Neuronal stem cell (in vitro differentiated cells): ENCODE measurements at regions not wholly inside any gene's neighbourhood (a gene's known extent, or its start where the extent isn't known, plus 50 kb on each side); places are given as distances from the start of the nearest gene placed in this dataset.

Source experiments
- DNase-seq: peaks from one replicate; pipeline ENCODE4 v3.0.0-alpha.2; 2013; ENCODE audit warnings: low spot score
- H2AFZ ChIP-seq: one replicate; pipeline ENCODE4 v1.6.1; 2013; ENCODE audit warnings: mild to moderate bottlenecking, low read length, inconsistent platforms
- H2AK5ac ChIP-seq: 2 replicates; pipeline ENCODE4 v1.6.1; 2013; ENCODE audit warnings: low read depth, mild to moderate bottlenecking, inconsistent platforms, low read length, moderate library complexity, mixed read lengths
- H2BK120ac ChIP-seq: 2 replicates; pipeline ENCODE4 v1.6.1; 2013; ENCODE audit warnings: low read depth, mild to moderate bottlenecking, inconsistent platforms, low read length, moderate library complexity, mixed read lengths
- H2BK12ac ChIP-seq: one replicate; pipeline ENCODE4 v1.6.1; 2013; ENCODE audit warnings: low read length, inconsistent platforms
- H2BK15ac ChIP-seq: 2 replicates; pipeline ENCODE4 v1.6.1; 2013; ENCODE audit warnings: mild to moderate bottlenecking, low read length, inconsistent platforms, mixed read lengths
- H2BK5ac ChIP-seq: one replicate; pipeline ENCODE4 v1.6.1; 2013; ENCODE audit warnings: inconsistent platforms, mild to moderate bottlenecking, low read length, moderate library complexity
- H3K14ac ChIP-seq: one replicate; pipeline ENCODE4 v1.6.1; 2013; ENCODE audit warnings: low read length, inconsistent platforms
- H3K18ac ChIP-seq: 2 replicates; pipeline ENCODE4 v1.6.1; 2013; ENCODE audit warnings: low read length, inconsistent platforms
- H3K23ac ChIP-seq: 2 replicates; pipeline ENCODE4 v1.6.1; 2013; ENCODE audit warnings: low read depth, mild to moderate bottlenecking, mixed read lengths, low read length, inconsistent platforms; ENCODE audit not compliant: poor library complexity
- H3K27ac ChIP-seq: replicated peaks from 3 replicates; pipeline ENCODE4 v1.5.1; 2013; ENCODE audit warnings: low read length, inconsistent platforms
- H3K27me3 ChIP-seq, 3 experiments: 2 replicates each; pipeline ENCODE4 v1.6.1; 2013; ENCODE audit warnings: low read length in 3 of 3, mild to moderate bottlenecking in 2 of 3, inconsistent platforms in 1 of 3, low read depth in 1 of 3, mixed read lengths in 1 of 3, moderate library complexity in 1 of 3; ENCODE audit not compliant: control insufficient read depth in 3 of 3, insufficient read depth in 3 of 3
- H3K36me3 ChIP-seq, 2 donors: replicated peaks in 1 of 2; 2 replicates each; pipeline ENCODE4 v1.6.1; 2013; ENCODE audit warnings: low read length in 2 of 2; ENCODE audit not compliant: control insufficient read depth in 2 of 2, insufficient read depth in 2 of 2
- H3K4ac ChIP-seq: 2 replicates; pipeline ENCODE4 v1.6.1; 2013; ENCODE audit warnings: inconsistent platforms, mild to moderate bottlenecking, low read length, moderate library complexity
- H3K4me1 ChIP-seq, 2 donors: 1 replicate in 1 of 2; 2 replicates in 1 of 2; pipeline ENCODE4 v1.6.1; 2013; ENCODE audit warnings: low read length in 2 of 2, low read depth in 1 of 2; ENCODE audit not compliant: control insufficient read depth in 2 of 2, insufficient read depth in 1 of 2
- H3K4me2 ChIP-seq: one replicate; pipeline ENCODE4 v1.6.1; 2013; ENCODE audit warnings: mild to moderate bottlenecking, low read length, inconsistent platforms; ENCODE audit not compliant: insufficient read depth, poor library complexity, severe bottlenecking
- H3K4me3 ChIP-seq, 2 donors: 2 replicates each; pipeline ENCODE4 v1.5.1; 2013; ENCODE audit warnings: low read length in 2 of 2, mild to moderate bottlenecking in 2 of 2, inconsistent platforms in 1 of 2, moderate library complexity in 1 of 2
- H3K79me1 ChIP-seq: one replicate; pipeline ENCODE4 v1.6.1; 2013; ENCODE audit warnings: low read depth, mild to moderate bottlenecking, inconsistent platforms, low read length, moderate library complexity
- H3K9ac ChIP-seq: one replicate; pipeline ENCODE4 v1.6.1; 2013; ENCODE audit warnings: mild to moderate bottlenecking, low read depth, low read length, inconsistent platforms; ENCODE audit not compliant: poor library complexity
- H3K9me3 ChIP-seq, 2 donors: replicated peaks in 1 of 2; 2 replicates each; pipeline versions ENCODE3 to v1.6.1; 2013; ENCODE audit warnings: low read length in 2 of 2, mild to moderate bottlenecking in 2 of 2, inconsistent platforms in 1 of 2, low read depth in 1 of 2, mixed read lengths in 1 of 2, moderate library complexity in 1 of 2; ENCODE audit not compliant: control insufficient read depth in 2 of 2, insufficient read depth in 1 of 2
- H4K8ac ChIP-seq: one replicate; pipeline ENCODE4 v1.6.1; 2013; ENCODE audit warnings: low read depth, mild to moderate bottlenecking, inconsistent platforms, low read length, moderate library complexity
- H4K91ac ChIP-seq: one replicate; pipeline ENCODE4 v1.6.1; 2013; ENCODE audit warnings: low read length, low read depth, mild to moderate bottlenecking, inconsistent platforms; ENCODE audit not compliant: poor library complexity
- WGBS, 2 donors: extraction: QIAGEN DNeasy Blood & Tissue Kit; methylation state at CpG; one replicate each; pipeline ENCODE4 v1.1.7; 2013; ENCODE audit warnings: missing lambda C conversion rate in 2 of 2, mixed read lengths in 1 of 2; ENCODE audit not compliant: insufficient read length in 2 of 2, insufficient replicate concordance in 1 of 2; ENCODE audit errors: extremely low coverage in 2 of 2; 5-methylcytosine and 5-hydroxymethylcytosine counted together

DNA sequence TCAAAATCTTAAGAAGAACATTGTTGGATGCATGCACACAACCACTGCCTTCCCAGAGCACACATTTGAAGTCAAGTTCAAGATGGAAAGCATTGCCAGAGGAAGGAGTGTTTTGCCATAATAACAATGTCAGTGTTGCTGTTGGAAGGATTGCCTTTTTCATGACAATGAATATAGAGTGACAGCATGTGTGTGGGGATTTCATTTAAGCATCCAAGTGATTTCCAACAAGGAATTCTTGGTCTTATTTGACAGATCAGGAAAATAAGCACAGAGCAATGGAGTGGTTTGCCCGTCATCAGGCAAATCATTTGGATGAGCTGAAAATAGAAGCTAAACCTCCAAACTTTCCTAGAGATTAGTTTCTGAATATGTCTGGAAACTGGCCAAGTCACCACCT is 140.0 kb upstream of the RAI14 start:
- Histone ChIP-seq H3K4ac (no peak overlapping the region), H3K9me3 (no peaks in the 10 kb centered on the region), H3K14ac (no peak overlapping the region), H2BK5ac (no peak overlapping the region), H3K18ac (no peak overlapping the region), H2AK5ac (no peak overlapping the region), H2BK15ac (no peak overlapping the region), H3K36me3 (no peaks in the 10 kb centered on the region), H3K27me3 (no peaks in the 10 kb centered on the region), H3K4me3 (no peak overlapping the region), H3K4me2 (no peak overlapping the region), H2BK120ac (no peak overlapping the region), H4K91ac (no peak overlapping the region), H3K23ac (no peak overlapping the region), H3K79me1 (no peaks in the 10 kb centered on the region), H2AFZ (no peak overlapping the region), H3K4me1 (peaks cover 1 to 2% of the 10 kb centered on the region in 2 donors), H4K8ac (no peak overlapping the region), H2BK12ac (no peak overlapping the region), H3K9ac (no peak overlapping the region), H3K27ac (no peak overlapping the region)
- no CpG with 5 or more reads among the region's 1 CpG for WGBS, 2 donors
- DNase-seq: no peak

DNA sequence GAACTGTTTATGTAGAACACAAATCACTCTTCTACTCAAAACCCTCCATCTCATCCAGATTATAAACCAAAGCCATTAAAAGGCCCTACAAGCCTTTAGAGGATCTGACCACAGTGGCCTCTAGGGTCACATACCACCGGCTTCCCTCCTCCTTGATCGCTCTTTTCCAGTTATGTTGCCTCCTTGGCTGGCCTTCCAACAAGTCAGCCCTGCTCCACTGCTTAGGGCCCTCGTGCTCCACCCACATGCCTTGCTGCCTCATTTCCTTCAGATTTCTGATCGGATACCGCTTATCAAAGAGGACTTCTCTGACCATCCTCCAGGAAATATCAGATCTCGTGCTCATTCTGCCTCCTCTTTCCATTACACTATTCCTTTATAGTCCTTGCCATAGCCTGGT is 139.4 kb upstream of the RAI14 start:
- H4K91ac ChIP-seq: no peak overlapping the region
- H2AFZ ChIP-seq: no peak overlapping the region
- no peak overlapping the region for H2BK120ac ChIP-seq
- DNase-seq: no peak
- H3K14ac ChIP-seq: no peak overlapping the region
- no peak overlapping the region for H4K8ac ChIP-seq
- H2BK15ac ChIP-seq: no peak overlapping the region
- H3K9ac ChIP-seq: no peak overlapping the region
- no peak overlapping the region for H3K4me3 ChIP-seq
- no peak overlapping the region for H3K27ac ChIP-seq
- H3K27me3 ChIP-seq: no peaks in the 10 kb centered on the region
- H3K9me3 ChIP-seq: no peaks in the 10 kb centered on the region
- no peak overlapping the region for H3K4me2 ChIP-seq
- no CpG with 5 or more reads among the region's 6 CpGs for WGBS, 2 donors
- no peak overlapping the region for H2BK12ac ChIP-seq
- H3K18ac ChIP-seq: no peak overlapping the region
- H3K23ac ChIP-seq: no peak overlapping the region
- no peaks in the 10 kb centered on the region for H3K36me3 ChIP-seq
- H3K4ac ChIP-seq: no peak overlapping the region
- H3K79me1 ChIP-seq: no peaks in the 10 kb centered on the region
- peaks cover 1 to 2% of the 10 kb centered on the region in 2 donors for H3K4me1 ChIP-seq
- no peak overlapping the region for H2AK5ac ChIP-seq
- H2BK5ac ChIP-seq: no peak overlapping the region

DNA sequence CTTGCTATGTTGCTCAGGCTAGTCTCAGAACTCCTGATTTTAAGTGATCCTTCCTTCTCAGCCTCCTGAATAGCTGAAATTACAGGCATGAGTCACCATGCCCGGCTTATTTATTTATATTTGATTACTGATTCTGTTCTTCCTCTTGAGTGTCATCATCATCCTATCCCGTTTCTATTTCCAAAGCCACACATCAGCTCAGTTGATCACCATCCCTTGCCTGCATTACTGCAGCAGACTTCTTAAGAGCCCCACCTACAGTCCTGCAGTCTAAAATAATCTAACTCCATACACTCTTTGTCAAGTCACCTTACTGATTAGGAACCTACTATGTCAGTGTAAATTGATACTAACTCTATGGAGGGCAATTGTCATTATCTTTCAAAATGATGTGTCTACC is 138.9 kb upstream of the RAI14 start:
- Histone ChIP-seq H4K91ac (no peak overlapping the region), H3K27me3 (no peaks in the 10 kb centered on the region), H3K36me3 (no peaks in the 10 kb centered on the region), H2BK120ac (no peak overlapping the region), H3K27ac (no peak overlapping the region), H3K4me3 (no peak overlapping the region), H2BK15ac (no peak overlapping the region), H3K23ac (no peak overlapping the region), H2BK5ac (no peak overlapping the region), H3K9ac (no peak overlapping the region), H3K18ac (no peak overlapping the region), H3K4me1 (no peaks in the 10 kb centered on the region), H3K14ac (no peak overlapping the region), H2BK12ac (no peak overlapping the region), H2AK5ac (no peak overlapping the region), H3K4ac (no peak overlapping the region), H4K8ac (no peak overlapping the region), H3K4me2 (no peak overlapping the region), H2AFZ (no peak overlapping the region), H3K79me1 (no peaks in the 10 kb centered on the region), H3K9me3 (no peaks in the 10 kb centered on the region)
- no peak for DNase-seq
- WGBS, 2 donors: no CpG with 5 or more reads among the region's 2 CpGs

DNA sequence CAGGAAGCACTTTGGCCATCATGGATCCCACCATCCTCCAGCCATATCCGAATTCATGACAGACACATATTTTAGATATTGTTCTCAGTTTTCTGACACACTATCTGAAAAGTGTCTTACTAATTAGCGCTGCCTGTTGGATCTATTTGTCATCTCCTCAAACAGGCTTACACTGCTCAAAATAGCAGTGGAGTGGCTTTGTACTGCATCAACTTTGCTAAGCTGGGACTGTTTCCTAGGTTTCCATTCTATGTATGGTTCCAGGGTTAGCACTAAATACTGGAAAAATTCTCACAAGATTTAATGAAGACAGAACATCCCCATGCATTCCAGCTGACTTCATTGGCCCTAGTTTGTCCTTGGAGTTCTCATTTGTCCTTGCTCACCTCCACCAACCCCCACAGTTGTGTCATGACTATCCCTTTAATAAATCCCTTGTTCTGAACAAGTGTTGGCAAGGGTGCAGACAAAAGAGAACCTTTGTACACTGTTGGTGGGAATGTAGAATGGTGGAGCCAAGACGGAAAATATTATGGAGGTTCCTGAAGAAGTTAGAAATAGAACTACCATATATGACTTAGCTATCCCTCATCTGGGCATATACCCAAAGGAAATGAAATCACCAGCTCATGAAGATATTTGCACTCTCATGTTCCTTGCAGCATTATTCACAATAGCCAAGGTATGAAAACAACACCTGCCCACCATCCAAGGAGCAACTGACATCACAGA is 136.5 kb upstream of the RAI14 start:
- no peak overlapping the region for H2BK120ac ChIP-seq
- H4K91ac ChIP-seq: no peak overlapping the region
- H2AFZ ChIP-seq: no peak overlapping the region
- H3K9me3 ChIP-seq: no peaks in the 10 kb centered on the region
- no peak overlapping the region for H3K4me2 ChIP-seq
- H3K4me3 ChIP-seq: no peak overlapping the region
- no peaks in the 10 kb centered on the region for H3K36me3 ChIP-seq
- H3K18ac ChIP-seq: no peak overlapping the region
- H2BK15ac ChIP-seq: no peak overlapping the region
- H3K14ac ChIP-seq: no peak overlapping the region
- H3K4me1 ChIP-seq: peaks cover 0 to 5% of the 10 kb centered on the region in 2 donors
- no peak overlapping the region for H4K8ac ChIP-seq
- H3K27me3 ChIP-seq: no peaks in the 10 kb centered on the region
- H2AK5ac ChIP-seq: no peak overlapping the region
- H3K9ac ChIP-seq: no peak overlapping the region
- no peak overlapping the region for H3K27ac ChIP-seq
- DNase-seq: no peak
- no peaks in the 10 kb centered on the region for H3K79me1 ChIP-seq
- H3K23ac ChIP-seq: no peak overlapping the region
- H3K4ac ChIP-seq: no peak overlapping the region
- WGBS, 2 donors: no CpG with 5 or more reads among the region's 3 CpGs
- no peak overlapping the region for H2BK5ac ChIP-seq
- no peak overlapping the region for H2BK12ac ChIP-seq
